ENCODE measurements at regions not wholly inside any gene's neighbourhood (a gene's known extent, or its start where the extent isn't known, plus 50 kb on each side); places are given as distances from the start of the nearest gene placed in this dataset.
"Not testable (repeated sequence)": the region's sequence is repeated elsewhere in the genome, so short reads cannot be mapped to it uniquely, and the experiment has no call there.

DNA sequence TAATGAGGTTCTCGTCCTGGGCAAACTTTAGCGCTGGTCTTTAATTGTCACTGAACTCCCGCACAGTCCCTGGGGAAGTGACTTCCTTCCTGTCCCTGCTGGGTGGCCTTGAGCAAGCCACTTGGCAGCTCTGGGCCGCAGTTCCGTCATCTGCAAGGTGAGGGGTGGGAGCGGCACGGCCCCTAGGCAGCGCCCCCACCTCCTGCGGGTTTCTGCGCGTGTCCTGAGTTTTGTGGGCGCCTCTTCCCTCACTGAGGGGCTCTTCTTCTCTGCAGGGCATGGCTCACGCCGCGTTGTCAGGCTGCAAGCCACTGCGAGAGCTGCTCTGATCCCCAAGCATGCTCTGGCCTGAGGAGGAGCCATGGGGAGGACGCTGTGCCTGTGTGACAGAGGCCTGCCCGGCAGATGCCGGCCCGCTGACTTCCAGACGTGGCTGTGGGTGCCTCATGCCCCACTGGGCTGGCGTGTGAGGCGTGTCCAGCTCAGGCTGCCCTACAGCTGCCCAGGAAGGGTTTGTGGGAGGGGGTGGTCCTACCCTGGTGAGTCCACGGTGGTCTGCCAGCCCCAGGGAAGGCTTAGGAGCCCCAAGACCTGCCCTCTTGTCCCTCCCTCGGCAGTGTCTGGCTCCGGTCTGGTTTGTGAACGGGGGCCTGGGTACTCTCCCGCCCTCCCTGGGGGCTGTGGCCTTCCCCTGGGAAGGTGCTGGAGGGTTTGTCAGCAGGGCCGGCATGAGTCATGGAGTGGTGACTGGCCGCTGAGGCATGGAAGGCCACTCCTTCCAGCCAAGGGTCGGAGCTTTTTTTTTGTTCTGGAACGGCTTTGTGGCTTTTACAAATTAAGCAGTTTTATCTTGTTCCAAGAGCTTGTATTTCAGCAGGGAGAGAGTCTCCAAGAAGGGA lies 182.0 kb downstream of the SEC14L1 start:
- DNase-seq: peak; percentile 37

DNA sequence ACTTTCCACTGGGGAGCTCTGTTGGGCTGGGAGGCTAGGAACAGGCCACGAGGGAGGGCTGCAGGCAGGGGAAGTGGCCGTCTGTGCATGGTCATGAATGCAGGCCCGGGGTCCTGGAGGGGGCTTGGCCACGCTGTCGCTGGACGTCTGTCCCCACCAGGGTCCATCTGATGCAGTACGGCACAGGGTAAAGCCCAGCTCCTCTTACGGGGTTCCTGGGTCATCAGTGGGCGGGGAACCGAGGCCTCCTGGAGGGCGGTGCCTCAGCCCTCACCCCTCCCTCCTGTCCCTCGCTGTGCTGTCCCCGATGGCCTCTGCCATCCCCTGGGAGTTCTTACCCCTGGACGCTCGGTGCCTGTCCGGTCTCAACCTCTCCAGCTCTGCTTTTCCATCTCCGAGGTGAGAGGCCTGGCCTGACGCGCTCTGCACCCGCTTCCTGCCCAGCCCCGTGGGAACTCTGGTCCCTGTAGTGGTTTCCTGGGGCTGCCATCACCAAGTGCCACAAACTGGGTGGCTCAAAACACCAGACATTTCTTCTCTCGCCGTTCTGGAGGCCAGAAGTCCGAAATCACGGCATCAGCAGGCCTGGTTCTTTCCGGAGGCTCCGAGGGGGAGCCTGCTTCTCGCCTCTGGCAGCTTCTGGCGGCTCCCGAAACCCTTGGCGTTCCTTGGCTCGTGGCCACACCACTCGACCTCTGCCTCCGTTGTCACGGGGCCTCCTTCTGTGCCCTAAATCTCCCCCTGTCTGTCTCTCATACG lies 182.8 kb downstream of the SEC14L1 start:
- no peak for DNase-seq

DNA sequence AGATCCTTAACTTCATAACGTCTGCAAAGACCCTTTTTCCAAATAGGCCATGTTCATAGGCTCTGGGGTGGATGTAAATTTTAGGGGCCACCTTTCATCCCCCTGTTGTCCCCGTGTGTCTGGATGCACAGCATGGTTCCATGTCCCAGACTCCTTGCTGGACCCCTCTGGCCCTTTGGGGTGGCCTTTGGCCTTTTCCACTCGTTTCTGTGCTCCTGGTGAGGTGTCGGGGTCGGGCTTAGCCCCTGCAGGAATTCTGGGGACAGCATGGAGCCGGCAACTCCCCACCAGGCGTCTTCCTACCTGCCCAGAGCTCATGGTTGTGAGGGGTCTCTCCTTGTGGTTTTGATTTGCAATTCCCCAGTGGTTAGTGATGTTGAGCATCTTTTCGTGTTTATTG lies 183.5 kb downstream of the SEC14L1 start:
- no peak for DNase-seq

DNA sequence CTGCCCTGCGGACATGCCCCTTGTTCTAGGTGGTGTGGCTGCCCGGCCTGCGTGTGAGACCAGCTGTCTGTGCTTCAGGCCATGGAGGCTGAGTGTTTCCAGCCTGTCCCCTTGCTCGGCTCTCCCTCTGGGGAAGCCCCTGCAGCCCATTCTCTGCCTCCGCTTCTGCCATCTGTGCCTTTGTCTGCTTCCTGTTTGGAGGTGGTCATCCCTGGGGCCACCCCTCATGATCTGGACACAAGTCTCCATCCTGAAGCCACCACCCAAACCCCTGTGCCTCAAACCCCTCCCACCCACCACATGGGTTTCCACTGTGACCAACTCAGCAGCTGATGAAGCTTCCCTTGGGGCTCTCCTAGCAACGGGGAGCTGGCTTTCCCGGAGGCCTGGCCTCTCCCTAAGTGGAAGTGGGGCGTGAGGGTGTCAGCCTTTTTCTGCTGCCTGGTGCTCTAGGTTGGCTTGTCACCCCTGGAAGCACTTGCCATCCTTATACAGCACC lies 184.9 kb downstream of the SEC14L1 start:
- DNase-seq: no peak

DNA sequence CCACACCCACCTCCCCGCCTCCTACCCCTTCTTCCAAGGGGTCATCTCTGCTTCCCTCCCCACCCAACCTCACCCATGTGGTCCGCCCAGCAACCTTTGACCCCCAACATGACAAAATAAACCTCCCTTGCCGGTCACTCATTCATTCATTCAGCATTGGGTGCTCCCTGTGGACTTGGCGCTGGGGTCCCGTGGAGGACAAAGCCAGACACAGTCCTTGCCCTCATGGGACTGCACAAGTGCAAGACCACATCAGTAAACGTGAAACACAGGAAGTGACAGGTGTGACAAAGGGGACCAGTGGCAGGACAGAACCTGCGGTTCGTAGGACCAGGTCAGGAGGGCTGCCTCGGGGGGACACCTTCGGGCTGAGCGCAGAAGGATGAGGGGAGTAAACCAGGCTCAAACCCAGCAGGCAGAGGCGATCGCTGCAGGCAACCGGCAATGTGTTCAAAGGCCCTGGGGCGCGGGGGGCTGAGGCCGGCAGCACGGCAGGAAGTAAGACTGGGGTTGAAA lies 185.4 kb downstream of the SEC14L1 start:
- no peak for DNase-seq

DNA sequence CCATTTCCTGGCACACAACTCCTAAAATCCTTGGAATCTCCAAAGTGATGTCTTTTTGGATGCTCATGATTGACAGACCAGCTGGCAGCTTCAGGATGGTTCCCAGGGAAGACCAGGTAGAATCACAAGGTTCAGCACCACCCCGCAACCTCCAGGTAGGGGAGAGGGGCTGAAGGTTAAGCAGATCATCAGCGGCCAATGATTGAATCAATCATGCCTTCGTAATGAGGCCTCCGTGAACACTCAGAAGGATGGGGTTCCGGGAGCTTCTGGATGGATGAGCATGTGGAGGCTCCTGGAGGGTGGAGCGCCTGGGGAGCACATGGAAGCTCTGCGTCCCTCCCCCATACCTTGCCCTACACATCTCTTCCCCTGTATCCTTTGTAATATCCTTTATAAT lies 185.9 kb downstream of the SEC14L1 start:
- DNase-seq: no peak

DNA sequence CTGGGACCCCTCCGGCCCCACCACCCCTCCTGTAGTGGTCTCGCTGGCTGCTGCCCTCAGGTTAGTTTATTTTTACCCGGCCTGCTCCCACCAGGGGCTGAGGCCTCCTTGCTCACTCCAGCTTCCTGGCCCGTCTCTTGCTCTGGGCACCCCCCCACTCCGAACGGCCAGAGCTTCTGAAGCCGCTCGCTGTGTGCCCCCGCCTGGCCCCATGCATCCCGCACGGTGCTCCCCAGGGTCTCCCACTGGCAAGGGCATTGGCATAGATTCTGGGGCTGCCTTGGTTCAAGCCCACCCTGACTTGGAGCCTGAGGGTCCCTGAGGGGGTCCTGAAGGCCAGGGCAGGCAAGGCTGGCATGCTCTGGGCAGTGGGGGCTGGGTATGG lies 186.4 kb downstream of the SEC14L1 start:
- no peak for DNase-seq

DNA sequence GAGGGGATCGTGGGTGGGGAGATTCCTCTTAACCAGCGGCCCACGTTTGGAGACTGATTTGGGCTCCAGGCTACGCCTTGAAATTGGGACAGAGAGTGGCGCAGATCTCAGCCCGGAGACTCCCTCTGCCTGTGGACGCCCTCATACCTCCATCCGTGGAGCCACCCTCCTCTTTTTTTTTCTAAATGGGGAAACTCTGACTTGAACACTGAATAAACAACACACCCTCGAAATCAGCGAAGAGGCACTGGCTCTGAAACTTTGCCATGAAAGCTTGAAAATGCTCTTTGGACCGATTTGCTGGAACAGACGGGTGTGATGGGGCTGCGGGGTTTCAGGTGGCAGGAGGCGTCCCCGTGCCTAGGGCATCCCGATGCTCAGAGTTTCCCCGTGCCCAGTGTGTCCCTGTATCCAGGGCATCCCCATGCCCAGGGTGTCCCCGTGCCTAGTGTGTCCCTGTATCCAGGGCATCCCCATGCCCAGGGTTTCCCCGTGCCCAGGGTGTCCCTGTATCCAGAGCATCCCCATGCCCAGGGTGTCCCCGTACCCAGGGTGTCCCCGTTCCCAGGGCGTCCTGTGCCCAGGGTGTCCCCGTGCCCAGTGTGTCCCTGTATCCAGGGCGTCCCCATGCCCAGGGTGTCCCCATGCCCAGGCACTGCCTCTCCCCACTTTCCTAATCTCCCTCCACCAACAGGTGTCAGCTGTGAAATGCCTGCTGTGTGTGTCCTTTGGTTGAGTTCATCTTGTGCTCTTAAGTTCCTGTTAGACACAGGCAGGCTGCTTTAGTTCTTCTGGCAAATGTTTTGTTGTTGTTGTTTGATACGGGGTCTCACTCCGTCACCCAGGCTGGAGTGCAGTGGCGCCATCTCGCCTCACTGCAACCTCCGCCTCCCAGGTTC lies 187.0 kb downstream of the SEC14L1 start:
- DNase-seq: no peak

DNA sequence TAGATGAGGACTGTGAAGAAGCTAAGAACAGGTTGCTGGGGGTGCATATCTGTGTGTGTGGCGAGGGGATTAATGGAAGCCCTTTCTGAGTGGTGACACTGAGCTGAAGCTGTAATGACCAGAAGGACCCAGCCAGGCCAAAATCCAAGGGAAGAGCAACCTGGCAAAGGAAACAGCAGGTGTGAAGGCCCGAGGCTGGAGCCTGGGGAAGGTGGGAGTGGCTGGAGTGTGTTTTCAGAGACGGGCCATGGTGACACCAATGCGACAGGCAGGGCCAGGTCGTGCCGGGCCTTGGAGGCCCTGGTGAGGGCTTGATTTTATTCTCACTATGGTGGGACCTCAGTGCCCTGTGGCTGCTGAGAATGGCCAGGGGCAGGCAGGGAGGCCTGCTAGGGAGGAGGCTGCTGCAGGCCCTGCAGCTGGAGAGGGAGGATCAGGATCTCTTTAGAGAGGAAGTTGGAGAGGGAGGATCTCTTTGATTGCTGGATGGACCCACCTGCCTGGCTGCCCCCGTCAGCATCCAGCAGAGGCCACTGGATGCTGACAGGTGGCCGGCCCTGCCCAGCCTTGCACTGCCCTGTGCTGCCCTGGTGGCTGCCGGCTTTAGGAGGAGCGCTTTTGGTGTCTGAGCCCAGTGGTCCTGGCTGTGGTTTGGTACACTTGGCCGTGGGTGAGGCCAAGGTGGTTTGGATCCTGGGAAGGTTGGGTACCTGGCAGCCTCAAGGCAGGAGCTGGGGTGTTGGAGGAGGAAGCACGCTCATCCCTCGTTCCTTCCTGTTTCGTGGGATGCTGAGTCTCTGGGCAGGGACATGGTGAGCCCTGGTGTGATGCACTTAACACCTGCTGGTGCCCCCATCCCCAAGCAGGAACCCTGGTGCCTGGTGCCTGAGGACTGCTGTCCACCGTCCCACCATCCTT lies 188.3 kb downstream of the SEC14L1 start:
- no peak for DNase-seq

DNA sequence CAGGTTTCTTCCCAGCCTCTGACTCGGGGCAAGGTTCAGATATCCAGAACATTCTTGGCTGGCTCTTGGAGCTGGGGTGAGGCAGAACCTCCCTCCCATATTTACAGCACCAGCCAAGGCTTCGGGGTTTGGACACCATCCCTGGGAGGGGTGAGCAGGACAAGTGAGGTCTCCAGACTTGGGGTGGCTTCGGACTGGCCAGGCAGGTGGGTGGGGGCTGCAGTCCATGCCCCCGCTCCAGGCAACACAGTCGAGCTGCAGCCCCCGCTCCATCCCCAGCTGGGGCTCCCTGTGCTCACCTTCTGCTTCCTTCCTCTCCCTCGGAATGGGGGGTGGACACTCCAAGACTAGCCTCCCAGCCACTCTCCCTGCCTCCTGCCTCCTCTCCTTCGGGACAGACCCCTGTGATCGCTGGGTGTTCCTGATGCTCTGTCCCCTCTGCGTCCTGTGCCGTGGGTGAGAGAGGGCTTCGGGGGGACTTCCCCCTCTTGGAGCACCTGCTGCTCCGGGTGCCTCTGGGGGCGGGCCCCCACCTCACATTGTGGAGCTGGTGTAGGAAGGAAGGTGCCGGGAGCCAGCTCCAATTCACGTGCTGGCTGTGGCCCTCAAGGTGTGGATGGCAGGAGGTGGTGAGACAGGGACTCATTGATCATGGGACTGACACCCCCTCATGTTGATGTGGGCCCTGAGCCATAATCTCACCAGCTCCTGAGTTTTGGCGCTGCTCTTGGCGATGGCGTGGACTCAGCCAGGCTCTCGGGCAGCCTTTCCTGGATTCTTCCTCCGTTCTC lies 189.2 kb downstream of the SEC14L1 start:
- no peak for DNase-seq

DNA sequence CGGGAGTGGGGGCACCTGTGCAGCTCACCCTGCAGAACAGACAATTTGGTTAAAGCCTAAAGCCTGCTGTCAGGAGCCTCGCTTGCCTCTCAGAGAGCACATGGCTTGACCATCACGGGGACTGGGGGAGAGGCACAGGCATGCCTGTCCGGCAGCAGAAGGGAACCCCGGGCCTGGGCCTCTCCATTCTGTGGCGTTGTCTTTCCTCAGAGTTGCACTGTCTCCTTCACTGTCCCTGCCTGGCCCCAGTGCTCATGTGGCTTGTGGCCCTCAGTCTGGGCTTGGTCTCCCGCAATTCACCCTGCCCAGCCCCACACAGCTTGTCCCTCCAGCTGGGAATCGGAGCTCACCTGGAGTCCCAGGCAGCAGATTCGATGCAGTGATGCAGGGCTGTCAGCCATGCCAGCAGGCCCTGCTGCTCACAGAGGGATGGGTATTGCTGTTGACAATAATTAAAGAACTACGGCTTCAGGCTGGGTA lies 189.9 kb downstream of the SEC14L1 start:
- no peak for DNase-seq

DNA sequence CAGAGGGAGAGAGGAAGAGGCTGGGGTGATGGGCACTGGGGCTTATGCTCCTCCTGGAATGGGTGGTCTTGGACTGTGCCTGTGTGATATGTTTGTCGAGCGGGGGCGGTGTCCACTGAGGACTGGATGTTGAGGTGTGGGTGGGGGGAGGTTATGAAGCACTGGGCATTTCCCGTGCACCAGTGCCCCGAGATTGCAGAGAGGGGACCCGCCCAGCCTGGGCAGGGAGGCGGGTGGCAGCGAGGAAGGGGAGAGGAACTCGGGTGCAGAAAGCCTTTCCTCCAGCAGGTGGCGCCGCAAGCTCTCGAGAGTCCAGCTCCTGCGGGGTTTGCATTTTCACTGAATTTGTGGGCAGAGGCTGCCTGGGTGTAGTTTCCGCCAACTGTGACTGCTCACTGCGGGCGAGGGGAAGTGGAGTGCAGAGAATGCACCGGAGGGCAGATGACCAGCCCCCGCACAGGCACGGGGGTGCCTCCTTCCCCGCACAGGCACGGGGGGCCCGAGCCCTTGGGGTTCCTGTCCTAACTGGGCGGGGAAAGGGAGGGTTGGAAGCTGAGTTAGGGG lies 190.6 kb downstream of the SEC14L1 start:
- DNase-seq: peak; percentile 73

DNA sequence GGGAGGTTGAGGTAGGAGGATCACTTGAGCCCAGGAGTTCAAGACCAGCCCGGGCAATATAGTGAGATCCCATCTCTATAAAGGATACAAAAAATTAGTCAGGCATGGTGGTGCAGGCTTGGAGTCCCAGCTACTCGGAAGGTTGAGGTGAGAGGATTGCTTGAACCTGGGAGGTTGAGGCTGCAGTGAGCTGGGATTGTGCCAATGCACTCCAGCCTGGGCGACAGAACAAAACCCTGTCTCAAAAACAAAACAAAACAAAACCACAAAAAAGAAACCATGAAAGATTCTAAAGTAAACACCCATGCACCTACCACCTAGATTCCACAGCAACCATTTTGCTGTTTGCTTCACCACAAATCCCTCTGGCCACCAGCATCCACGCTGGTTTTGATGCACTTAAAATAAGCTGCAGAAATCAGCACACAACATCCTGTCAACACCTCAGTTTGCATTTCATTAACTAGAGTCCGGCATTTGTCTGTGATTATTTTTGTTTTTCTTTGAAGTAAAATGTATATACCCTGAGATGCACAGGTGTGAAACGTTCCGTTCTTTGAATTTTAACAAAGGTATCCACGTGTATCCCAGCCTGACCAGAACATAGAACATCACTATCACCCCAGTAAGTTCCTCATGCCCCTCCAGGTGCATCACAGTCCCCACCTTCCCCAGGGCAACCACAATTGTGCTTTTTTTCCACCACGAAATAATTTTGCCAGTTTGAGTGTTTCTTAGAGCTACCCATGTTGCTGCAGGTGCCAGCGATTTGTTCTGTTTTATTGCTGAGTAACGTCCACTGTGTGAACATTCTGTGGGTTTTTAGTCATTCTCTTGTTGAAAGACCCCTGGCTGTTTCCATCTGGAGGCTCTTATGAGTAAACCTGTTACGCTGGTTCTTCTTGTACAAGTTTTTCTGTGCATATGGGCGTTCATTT lies 191.5 kb downstream of the SEC14L1 start:
- DNase-seq: peak; percentile 61

DNA sequence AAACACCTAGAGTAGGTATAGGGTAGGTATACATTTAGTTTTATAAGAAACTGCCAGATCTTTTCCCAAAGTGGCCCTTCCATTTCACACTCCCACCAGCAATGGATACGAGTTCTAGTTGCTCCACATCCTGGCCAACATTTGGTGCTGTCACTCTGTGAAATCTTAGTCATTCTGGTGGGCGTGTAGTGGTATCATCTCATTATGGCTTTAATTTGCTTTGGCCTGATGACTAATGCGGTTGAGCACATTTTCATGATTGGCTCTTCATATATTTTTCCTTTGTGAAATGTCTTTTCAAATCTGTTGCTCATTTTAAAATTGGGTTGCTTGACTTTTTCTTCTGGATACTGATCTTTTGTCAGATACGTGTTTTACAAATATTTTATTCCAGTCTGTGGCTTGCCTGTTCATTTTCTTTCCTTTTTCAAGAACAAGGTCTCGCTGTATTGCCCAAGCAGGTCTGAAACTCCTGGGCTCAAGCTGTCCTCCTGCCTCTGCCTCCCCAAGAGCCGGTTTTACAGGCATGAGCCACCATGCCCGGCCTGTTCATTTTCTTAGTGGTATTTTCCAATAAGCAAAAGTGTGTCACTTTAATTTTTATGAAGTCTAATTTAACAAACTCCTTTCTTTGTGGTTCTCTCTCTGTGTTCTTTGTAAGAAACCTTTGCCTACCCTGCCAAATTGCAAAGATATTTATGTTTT lies 192.4 kb downstream of the SEC14L1 start:
- no peak for DNase-seq

DNA sequence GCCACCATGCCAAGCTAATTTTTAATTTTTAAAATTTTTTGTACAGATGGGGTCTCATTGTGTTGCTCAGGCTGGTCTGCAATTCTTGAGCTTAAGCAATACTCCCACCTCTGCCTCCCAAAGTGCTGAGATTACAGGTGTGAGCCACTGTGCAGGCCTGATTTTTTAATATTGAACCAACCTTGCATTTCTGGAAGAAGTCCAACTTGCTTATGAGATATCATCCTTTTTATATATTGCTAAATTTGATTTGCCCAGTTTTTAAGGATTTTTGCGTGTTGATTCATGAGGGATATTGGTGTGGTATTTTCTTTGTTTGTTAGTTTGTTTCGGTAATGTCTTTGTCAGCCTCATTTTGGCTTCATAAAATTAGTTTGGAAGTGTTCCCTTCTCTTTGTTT lies 196.4 kb downstream of the SEC14L1 start:
- DNase-seq: no peak

DNA sequence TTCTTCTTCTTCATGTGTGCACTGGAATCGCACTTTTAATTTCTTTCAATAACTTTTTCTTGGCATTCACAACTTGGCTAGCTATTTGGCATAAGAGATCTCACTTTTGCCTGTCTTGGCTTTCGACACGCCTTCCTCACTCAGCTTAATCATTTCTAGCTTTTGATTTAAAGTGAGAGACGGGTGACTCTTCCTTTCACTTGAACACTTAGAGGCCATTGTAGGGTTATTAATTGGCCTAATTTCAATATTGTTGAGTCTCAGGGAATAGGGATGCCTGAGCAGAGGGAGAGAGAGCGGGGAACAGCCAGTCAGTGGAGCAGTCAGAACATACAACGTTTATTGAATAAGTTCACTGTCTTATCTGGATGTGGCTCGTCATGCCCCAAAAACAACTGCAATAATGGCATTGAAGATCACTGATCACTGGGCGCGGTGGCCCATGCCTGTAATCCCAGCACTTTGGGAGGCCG lies 200.3 kb downstream of the SEC14L1 start:
- no peak for DNase-seq

DNA sequence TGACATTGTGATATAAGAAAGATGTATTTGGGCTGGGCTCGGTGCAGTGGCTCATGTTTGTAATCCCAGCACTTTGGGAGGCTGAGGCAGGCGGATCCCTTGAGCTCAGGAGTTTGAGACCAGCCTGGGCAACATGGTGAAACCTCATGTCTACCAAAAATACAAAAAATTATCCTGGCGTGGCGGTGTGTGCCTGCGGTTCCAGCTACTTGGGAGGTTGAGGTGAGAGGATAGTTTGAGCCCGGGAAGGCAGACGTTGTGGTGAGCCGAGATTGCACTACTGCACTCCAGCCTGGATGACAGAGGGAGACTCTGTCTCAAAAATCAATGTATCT lies 201.9 kb downstream of the SEC14L1 start:
- DNase-seq: not testable (repeated sequence)

DNA sequence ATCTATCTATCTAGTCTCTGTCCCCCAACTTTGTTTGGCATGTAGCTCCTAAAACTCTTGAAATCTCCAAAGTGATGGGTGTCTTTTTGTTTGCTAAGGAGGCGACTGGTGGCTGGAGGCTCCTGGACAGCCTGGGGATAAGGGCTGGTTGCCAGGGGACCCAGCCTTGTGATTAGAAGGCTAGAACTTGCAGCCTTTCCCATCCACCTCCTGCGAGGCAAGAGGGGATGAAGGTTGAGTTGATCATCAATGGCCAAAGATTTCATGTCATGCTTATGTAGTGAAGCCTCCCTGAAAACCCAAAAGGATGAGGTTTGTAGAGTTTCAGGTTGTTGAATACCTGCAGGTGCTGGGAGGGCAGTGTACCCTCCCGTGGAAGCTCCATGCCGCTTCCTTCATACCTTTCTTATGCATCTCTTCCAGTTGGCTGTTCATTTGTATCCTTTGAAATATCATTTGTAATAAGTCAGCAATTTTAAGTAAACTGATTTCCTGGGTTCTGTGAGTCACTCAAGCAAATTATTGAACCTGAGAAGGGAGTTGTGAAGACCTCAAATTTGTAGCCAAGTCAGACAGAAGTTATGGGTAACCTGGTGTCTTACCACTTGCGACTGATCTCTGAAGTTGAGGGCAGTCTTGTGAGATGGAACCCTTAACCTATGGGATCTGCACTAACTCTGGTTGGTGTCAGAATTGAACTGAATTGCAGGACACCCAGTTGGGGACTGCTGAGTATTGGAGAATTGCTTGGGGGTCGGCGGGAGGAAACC lies 202.4 kb downstream of the SEC14L1 start:
- no peak for DNase-seq

All from DMS79 (cell line).